CD14-positive monocyte (primary cell): ENCODE measurements at regions not wholly inside any gene's neighbourhood (a gene's known extent, or its start where the extent isn't known, plus 50 kb on each side); places are given as distances from the start of the nearest gene placed in this dataset.
A peak's percentile ranks its signal among the peaks of the same experiment; 100 is the strongest.
"Not testable (repeated sequence)": the region's sequence is repeated elsewhere in the genome, so short reads cannot be mapped to it uniquely, and the experiment has no call there.

Experiments
- DNase-seq, 3 donors: peaks; one replicate each; pipeline ENCODE4 v3.0.0-alpha.2; 2011 to 2022
- H2AFZ ChIP-seq: 2 replicates; pipeline ENCODE4 v1.6.0; 2012; ENCODE audit warnings: mild to moderate bottlenecking, low read depth, low read length, inconsistent platforms; ENCODE audit not compliant: insufficient read depth, poor library complexity, severe bottlenecking
- H3K27ac ChIP-seq, 2 donors: 1 replicate in 1 of 2; 2 replicates in 1 of 2; pipeline ENCODE4 v1.5.1; 2012 to 2013; ENCODE audit warnings: low read length in 2 of 2, control low read depth in 1 of 2, inconsistent platforms in 1 of 2, low read depth in 1 of 2, mild to moderate bottlenecking in 1 of 2
- H3K27me3 ChIP-seq, 2 donors: one replicate each; pipeline versions ENCODE4 v1.6.0 to v1.6.1; 2011 to 2013; ENCODE audit warnings: low read length in 2 of 2; ENCODE audit not compliant: control insufficient read depth in 2 of 2, insufficient read depth in 2 of 2
- H3K36me3 ChIP-seq, 2 donors: replicated peaks in 1 of 2; 1 replicate in 1 of 2; 2 replicates in 1 of 2; pipeline versions ENCODE4 v1.5.1 to v1.6.1; 2012 to 2013; ENCODE audit warnings: low read length in 2 of 2, control low read depth in 1 of 2, inconsistent platforms in 1 of 2, mild to moderate bottlenecking in 1 of 2; ENCODE audit not compliant: insufficient read depth in 2 of 2, control insufficient read depth in 1 of 2
- H3K4me1 ChIP-seq, 2 donors: 1 replicate in 1 of 2; 2 replicates in 1 of 2; pipeline versions ENCODE4 v1.5.1 to v1.6.1; 2012 to 2013; ENCODE audit warnings: low read length in 2 of 2, control low read depth in 1 of 2, inconsistent platforms in 1 of 2, mild to moderate bottlenecking in 1 of 2, moderate library complexity in 1 of 2; ENCODE audit not compliant: insufficient read depth in 2 of 2, control insufficient read depth in 1 of 2
- H3K4me2 ChIP-seq: replicated peaks from 2 replicates; pipeline ENCODE3; 2012; ENCODE audit warnings: low read length, moderate library complexity, mild to moderate bottlenecking; ENCODE audit not compliant: poor library complexity, severe bottlenecking; ENCODE audit errors: extremely low read depth
- H3K4me3 ChIP-seq, 3 experiments: fragments of 200-600 bp in 1 of 3; sonication (generic) in 1 of 3; replicated peaks in 1 of 3; 1 replicate in 2 of 3; 2 replicates in 1 of 3; pipeline ENCODE4 v1.5.1; 2011 to 2013; ENCODE audit warnings: low read length in 3 of 3, mild to moderate bottlenecking in 3 of 3, control low read depth in 2 of 3, low read depth in 2 of 3, inconsistent platforms in 1 of 3, moderate library complexity in 1 of 3
- H3K79me2 ChIP-seq: 2 replicates; pipeline ENCODE4 v1.6.0; 2012; ENCODE audit warnings: mild to moderate bottlenecking, control low read depth, inconsistent platforms, low read length, moderate library complexity; ENCODE audit not compliant: insufficient read depth
- H3K9ac ChIP-seq: 2 replicates; pipeline ENCODE4 v1.6.0; 2017; ENCODE audit warnings: low read length, mild to moderate bottlenecking; ENCODE audit not compliant: insufficient read depth, poor library complexity, severe bottlenecking
- H3K9me3 ChIP-seq, 2 donors: replicated peaks in 1 of 2; 1 replicate in 1 of 2; 2 replicates in 1 of 2; pipeline versions ENCODE4 v1.5.1 to v1.6.1; 2012 to 2013; ENCODE audit warnings: low read length in 2 of 2, control low read depth in 1 of 2; ENCODE audit not compliant: control insufficient read depth in 1 of 2, insufficient read depth in 1 of 2
- H4K20me1 ChIP-seq: 2 replicates; pipeline ENCODE4 v1.6.0; 2012; ENCODE audit warnings: mild to moderate bottlenecking, low read length, control low read depth, moderate library complexity; ENCODE audit not compliant: insufficient read depth
- H3K27ac Mint-ChIP-seq, 7 donors: one replicate each; pipeline ENCODE4 v1.8.0; 2020; ENCODE audit warnings: mild to moderate bottlenecking in 7 of 7, mixed read lengths in 7 of 7, moderate library complexity in 6 of 7, inconsistent platforms in 2 of 7
- H3K27me3 Mint-ChIP-seq, 3 donors: one replicate each; pipeline ENCODE4 v1.8.0; 2021 to 2022; ENCODE audit warnings: low read depth in 3 of 3, mild to moderate bottlenecking in 3 of 3, mixed read lengths in 3 of 3, moderate library complexity in 3 of 3, inconsistent platforms in 1 of 3
- H3K36me3 Mint-ChIP-seq, 2 donors: one replicate each; pipeline ENCODE4 v1.8.0; 2020; ENCODE audit warnings: mixed read lengths in 2 of 2, inconsistent platforms in 1 of 2, mild to moderate bottlenecking in 1 of 2
- H3K4me1 Mint-ChIP-seq: one replicate; pipeline ENCODE4 v1.8.0; 2020; ENCODE audit warnings: mild to moderate bottlenecking, mixed read lengths
- H3K4me3 Mint-ChIP-seq, 2 donors: one replicate each; pipeline ENCODE4 v1.8.0; 2020; ENCODE audit warnings: mild to moderate bottlenecking in 2 of 2, mixed read lengths in 2 of 2, moderate library complexity in 1 of 2
- H3K9me3 Mint-ChIP-seq, 7 donors: one replicate each; pipeline ENCODE4 v1.8.0; 2020 to 2022; ENCODE audit warnings: mixed read lengths in 7 of 7, mild to moderate bottlenecking in 6 of 7, moderate library complexity in 6 of 7, inconsistent platforms in 2 of 7
- WGBS: methylation state at CpG from one replicate; pipeline ENCODE4 v1.1.5; 2013; ENCODE audit warnings: missing lambda C conversion rate; ENCODE audit not compliant: insufficient coverage; 5-methylcytosine and 5-hydroxymethylcytosine counted together
- intact Hi-C, 2 donors: fragments of 100-400 bp; cut with micrococcal nuclease; formaldehyde crosslinking; loops; one replicate each; pipeline versions ENCODE4 v1.15.0 to v1.15.1; 2023
- TF ChIP-seq, protein P1 (sequence below): fragments of 200-600 bp; IDR thresholded peaks from one replicate; pipeline ENCODE4 v1.8.0; 2022; ENCODE audit warnings: antibody characterized with exemption, mild to moderate bottlenecking

DNA sequence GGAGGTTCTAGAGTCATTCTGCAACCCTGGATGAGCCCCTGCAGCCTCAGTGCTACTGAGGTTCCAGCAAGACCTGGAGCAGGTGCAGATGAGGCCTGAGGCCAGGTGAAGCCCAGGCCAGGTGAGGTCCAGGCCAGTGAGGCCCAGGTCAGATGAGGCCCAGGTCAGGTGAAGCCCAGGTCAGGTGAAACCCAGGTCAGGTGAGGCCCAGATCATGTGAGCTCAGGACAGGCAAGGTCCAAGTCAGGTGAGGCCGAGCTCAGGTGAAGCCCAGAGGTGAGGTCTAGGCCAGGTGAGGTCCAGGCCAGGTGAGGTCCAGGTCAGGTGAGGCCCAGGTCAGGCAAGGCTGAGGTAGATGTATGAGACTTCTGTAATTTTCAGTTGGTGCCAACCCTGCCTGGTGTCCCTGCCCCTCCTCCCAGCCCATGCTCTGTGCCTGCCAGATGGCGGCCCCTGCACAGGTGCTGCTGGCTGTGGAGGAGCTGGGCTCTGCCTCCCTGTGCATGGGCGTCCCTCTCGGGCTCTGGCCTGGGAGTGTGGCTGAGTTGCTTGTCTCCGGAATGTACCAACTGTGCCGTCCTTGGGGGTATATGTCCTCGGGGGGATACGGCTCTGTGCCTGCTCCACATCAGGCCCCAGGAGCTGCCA is 388.5 kb downstream of the TMEM121 start:
- peaks cover 7 to 20% (median 12%) of the 10 kb centered on the region in 7 donors for H3K9me3 Mint-ChIP-seq
- 73% methylated on average over 7 of the region's 8 CpGs for WGBS

DNA sequence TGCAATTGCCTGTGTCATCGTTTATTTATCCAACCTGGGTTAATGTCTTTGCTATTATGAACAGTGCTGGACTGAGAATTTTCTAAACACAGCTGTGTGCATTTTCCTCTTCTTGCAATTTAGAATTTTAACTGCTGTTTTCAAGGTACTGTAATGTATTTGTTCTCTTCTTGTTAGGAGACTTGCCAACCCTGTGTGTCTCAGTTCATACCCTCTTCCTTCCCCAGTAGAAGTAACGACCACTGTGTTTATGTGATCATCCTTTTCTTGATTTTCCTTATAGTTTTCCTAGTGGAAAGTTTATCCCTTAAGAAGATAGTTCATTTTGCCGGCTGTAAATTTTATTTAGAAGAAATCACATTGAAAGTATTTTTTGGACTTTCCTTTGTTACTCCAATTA is 389.2 kb downstream of the TMEM121 start:
- H3K4me1 ChIP-seq, H4K20me1 ChIP-seq, intact Hi-C loops, H3K27me3 ChIP-seq, H3K79me2 ChIP-seq, H3K4me3 ChIP-seq, H3K27ac Mint-ChIP-seq, H3K36me3 Mint-ChIP-seq, DNase-seq, H3K4me2 ChIP-seq, H2AFZ ChIP-seq, H3K4me3 Mint-ChIP-seq, H3K36me3 ChIP-seq, H3K4me1 Mint-ChIP-seq, H3K27ac ChIP-seq, H3K9ac ChIP-seq: not testable (repeated sequence)
- H3K9me3 ChIP-seq = peaks cover 8 to 10% of the 10 kb centered on the region in 2 donors
- H3K27me3 Mint-ChIP-seq = peaks cover 13 to 34% (median 16%) of the 10 kb centered on the region in 3 donors
- peaks cover 7 to 20% (median 12%) of the 10 kb centered on the region in 7 donors for H3K9me3 Mint-ChIP-seq
- no CpG with 5 or more reads among the region's 3 CpGs for WGBS

More for the DNA sequence above, 388.5 kb downstream of the TMEM121 start:
- H2AFZ ChIP-seq = no peak overlapping the region
- no peak for DNase-seq
- no peaks in the 10 kb centered on the region for H3K4me1 ChIP-seq
- Mint-ChIP-seq H3K27ac (peak overlapping the region in 1 of 7 donors; percentile 63), H3K4me3 (no peak overlapping the region), H3K27me3 (peaks cover 19 to 41% (median 22%) of the 10 kb centered on the region in 3 donors), H3K36me3 (no peaks in the 10 kb centered on the region), H3K4me1 (no peaks in the 10 kb centered on the region)
- H3K27ac ChIP-seq = no peak overlapping the region
- TF ChIP-seq, protein P1, sequence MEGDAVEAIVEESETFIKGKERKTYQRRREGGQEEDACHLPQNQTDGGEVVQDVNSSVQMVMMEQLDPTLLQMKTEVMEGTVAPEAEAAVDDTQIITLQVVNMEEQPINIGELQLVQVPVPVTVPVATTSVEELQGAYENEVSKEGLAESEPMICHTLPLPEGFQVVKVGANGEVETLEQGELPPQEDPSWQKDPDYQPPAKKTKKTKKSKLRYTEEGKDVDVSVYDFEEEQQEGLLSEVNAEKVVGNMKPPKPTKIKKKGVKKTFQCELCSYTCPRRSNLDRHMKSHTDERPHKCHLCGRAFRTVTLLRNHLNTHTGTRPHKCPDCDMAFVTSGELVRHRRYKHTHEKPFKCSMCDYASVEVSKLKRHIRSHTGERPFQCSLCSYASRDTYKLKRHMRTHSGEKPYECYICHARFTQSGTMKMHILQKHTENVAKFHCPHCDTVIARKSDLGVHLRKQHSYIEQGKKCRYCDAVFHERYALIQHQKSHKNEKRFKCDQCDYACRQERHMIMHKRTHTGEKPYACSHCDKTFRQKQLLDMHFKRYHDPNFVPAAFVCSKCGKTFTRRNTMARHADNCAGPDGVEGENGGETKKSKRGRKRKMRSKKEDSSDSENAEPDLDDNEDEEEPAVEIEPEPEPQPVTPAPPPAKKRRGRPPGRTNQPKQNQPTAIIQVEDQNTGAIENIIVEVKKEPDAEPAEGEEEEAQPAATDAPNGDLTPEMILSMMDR = no peak
- peaks cover 8 to 10% of the 10 kb centered on the region in 2 donors for H3K9me3 ChIP-seq
- no peaks in the 10 kb centered on the region for H3K36me3 ChIP-seq
- H3K4me2 ChIP-seq = no peak overlapping the region
- H4K20me1 ChIP-seq = no peaks in the 10 kb centered on the region
- peaks cover 0 to 15% of the 10 kb centered on the region in 2 donors for H3K27me3 ChIP-seq
- H3K4me3 ChIP-seq = no peak overlapping the region
- no peaks in the 10 kb centered on the region for H3K79me2 ChIP-seq
- intact Hi-C loops = no loop called here
- no peak overlapping the region for H3K9ac ChIP-seq

DNA sequence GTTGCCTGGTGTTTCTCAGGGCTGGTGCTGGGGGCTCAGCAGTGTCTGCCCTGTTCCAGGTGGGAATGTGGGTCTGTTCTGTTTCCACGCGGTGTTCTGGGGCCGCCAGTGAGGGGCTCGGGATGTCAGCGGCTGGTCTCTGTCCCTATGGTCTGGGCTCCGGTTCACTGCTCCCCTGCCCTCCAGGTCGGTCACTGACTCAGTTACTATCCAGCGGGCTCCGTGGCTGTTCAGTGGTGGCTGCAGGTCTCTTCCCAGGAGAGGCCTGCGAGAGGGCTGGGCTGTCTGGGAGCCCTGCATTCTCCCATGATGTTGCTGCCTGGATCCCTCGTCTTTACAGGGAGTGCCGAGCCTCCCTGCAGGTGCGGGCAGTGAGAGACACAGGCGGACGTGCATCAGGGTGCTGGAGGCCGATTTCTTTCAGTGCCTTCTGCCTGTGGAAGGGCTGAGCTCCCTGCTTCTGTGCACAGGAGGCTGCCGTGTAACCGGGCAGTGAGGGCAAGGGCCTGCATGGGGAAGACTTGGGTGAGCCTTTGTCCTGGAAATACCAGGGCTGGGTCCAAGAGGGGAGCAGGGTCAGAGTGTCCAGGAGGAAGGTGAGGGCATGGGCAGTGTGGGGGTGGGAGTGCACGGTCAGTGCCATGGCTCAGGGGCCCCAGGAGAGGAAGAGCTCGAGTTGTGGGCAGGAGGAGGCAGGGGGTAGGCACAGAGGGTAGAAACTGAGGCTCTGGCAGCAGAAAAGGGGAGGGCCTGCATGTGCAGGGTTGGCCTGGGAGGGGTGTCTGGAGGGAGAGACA is 391.0 kb downstream of the TMEM121 start:
- H3K9me3 ChIP-seq = peaks cover 8 to 10% of the 10 kb centered on the region in 2 donors
- H3K4me3 ChIP-seq, H3K36me3 Mint-ChIP-seq, DNase-seq, H3K27ac ChIP-seq, H3K36me3 ChIP-seq, H3K4me3 Mint-ChIP-seq, H3K79me2 ChIP-seq, H3K4me1 Mint-ChIP-seq, H3K9ac ChIP-seq, H4K20me1 ChIP-seq, H3K4me2 ChIP-seq, H2AFZ ChIP-seq, H3K27me3 ChIP-seq, H3K4me1 ChIP-seq, H3K27ac Mint-ChIP-seq: not testable (repeated sequence)
- intact Hi-C loops = loop anchor here in 1 of 2 donors (1.0 kb wide), 1 partner anchor 11 kb away; no protein-coding TSS in a partner anchor
- 61% methylated on average over 20 of the region's 20 CpGs for WGBS
- peaks cover 9 to 21% (median 13%) of the 10 kb centered on the region in 7 donors for H3K9me3 Mint-ChIP-seq
- peaks cover 10 to 22% (median 13%) of the 10 kb centered on the region in 3 donors for H3K27me3 Mint-ChIP-seq
